OCI-LY1 (cell line): ENCODE measurements at regions not wholly inside any gene's neighbourhood (a gene's known extent, or its start where the extent isn't known, plus 50 kb on each side); places are given as distances from the start of the nearest gene placed in this dataset.

Source experiments
- CTCF ChIP-seq: fragments of 200-600 bp; sonication (generic), shearing (Covaris generic); IDR thresholded peaks from 2 replicates; pipeline ENCODE4 v1.5.1; 2017; ENCODE audit warnings: mild to moderate bottlenecking, antibody characterized with exemption, low read length, moderate library complexity, mixed read lengths
- EZH2 ChIP-seq: fragments of 200-600 bp; sonication (generic), shearing (Covaris generic); IDR thresholded peaks from 2 replicates; pipeline ENCODE4 v1.8.0; 2017; ENCODE audit warnings: borderline replicate concordance, mixed run types, mild to moderate bottlenecking, antibody characterized with exemption, low read length, moderate library complexity, mixed read lengths

- no peak for TF ChIP-seq CTCF
- no peak for TF ChIP-seq EZH2
Observed at GRCh38 chr1:98129491-98129890, 208.7 kb upstream of the DPYD start.
